ENCODE measurements at regions not wholly inside any gene's neighbourhood (a gene's known extent, or its start where the extent isn't known, plus 50 kb on each side); places are given as distances from the start of the nearest gene placed in this dataset.

DNA sequence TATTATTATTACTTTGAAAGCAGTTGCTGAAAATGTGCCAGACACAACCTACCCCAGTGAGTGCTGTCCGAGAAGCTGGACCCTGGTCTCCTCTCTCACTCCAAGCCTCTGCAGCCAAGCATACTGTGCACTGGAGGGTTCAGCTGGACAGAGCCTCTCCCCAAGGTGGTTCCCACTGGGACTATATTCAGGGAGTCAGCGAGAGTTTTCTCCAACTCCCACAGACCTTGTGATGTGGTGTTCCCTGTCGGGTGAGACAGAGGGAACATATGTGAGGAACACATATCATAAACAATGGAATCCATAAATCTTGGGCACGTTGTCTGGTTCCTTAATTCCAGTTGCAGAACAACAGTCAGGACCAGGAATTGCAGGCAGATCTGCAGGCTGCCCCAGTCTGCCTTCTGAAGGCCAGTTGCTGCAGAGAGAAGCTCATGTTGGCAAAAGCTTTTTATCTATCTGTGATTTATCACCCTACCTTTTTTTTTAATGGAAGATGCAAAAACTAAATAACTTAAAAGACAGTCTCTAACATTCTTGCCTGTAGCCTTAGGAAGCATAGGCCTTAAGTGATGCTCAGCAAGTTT is 619.8 kb upstream of the TBX3 start (continued):
- TF ChIP-seq RFX5 (IDR thresholded peaks at IDR 0.05; ENCODE audit: borderline replicate concordance, low read depth, low read length) (no peak), SP2 (IDR thresholded peaks at IDR 0.05; ENCODE audit: low read length) (no peak)

Measured in H1 (cell line).